ENCODE measurements at regions not wholly inside any gene's neighbourhood (a gene's known extent, or its start where the extent isn't known, plus 50 kb on each side); places are given as distances from the start of the nearest gene placed in this dataset.

- Mint-ChIP-seq H3K27ac (no peak overlapping the region), H3K4me3 (no peak overlapping the region)
- WGBS, 2 experiments (ENCODE audit: insufficient coverage in 1 of 2, insufficient read length in 1 of 2), result 44 to 50% methylated on average over 2 of the region's 2 CpGs
These were observed 147.5 kb upstream of the SMLR1 start for GRCh38 chr6:130679684-130680083.

GRCh38 chr6:130680116-130680515, 147.1 kb upstream of the SMLR1 start:
- Mint-ChIP-seq H3K27ac (no peak overlapping the region), H3K27me3 (ENCODE audit: insufficient read depth) (no peaks in the 10 kb centered on the region), H3K9me3 (no peaks in the 10 kb centered on the region), H3K4me1 (no peaks in the 10 kb centered on the region), H3K4me3 (no peak overlapping the region), H3K36me3 (ENCODE audit: low read depth) (no peaks in the 10 kb centered on the region)
- no peak for TF ChIP-seq CTCF (conservative IDR thresholded peaks at IDR 0.05)
- Histone ChIP-seq H3K27ac (ENCODE audit: low read depth, low read length) (no peak overlapping the region), H3K36me3 (ENCODE audit: control insufficient read depth, insufficient read depth, low read length) (no peaks in the 10 kb centered on the region), H3K4me1 (ENCODE audit: control insufficient read depth, insufficient read depth, low read length) (no peaks in the 10 kb centered on the region), H3K4me3 (ENCODE audit: low read length) (no peak overlapping the region), H3K9me3 (ENCODE audit: control insufficient read depth, low read length) (no peaks in the 10 kb centered on the region), H3K9ac (ENCODE audit: extremely low read depth, low read length, poor library complexity, severe bottlenecking) (no peak overlapping the region), H3K27me3 (ENCODE audit: control insufficient read depth, insufficient read depth, low read length, poor library complexity, severe bottlenecking) (no peaks in the 10 kb centered on the region)
- 50 to 60% methylated on average over 2 to 3 of the region's 3 CpGs for WGBS, 2 experiments (ENCODE audit: insufficient coverage in 1 of 2, insufficient read length in 1 of 2)
- DNase-seq, result no peak

More at GRCh38 chr6:130679684-130680083, 147.5 kb upstream of the SMLR1 start:
- Mint-ChIP-seq H3K27me3 (ENCODE audit: insufficient read depth) (no peaks in the 10 kb centered on the region), H3K36me3 (ENCODE audit: low read depth) (no peaks in the 10 kb centered on the region), H3K4me1 (no peaks in the 10 kb centered on the region), H3K9me3 (no peaks in the 10 kb centered on the region)
- H3K27ac ChIP-seq (ENCODE audit: low read depth, low read length), result no peak overlapping the region
- no peak for TF ChIP-seq CTCF (conservative IDR thresholded peaks at IDR 0.05)
- no peak overlapping the region for H3K9ac ChIP-seq (ENCODE audit: extremely low read depth, low read length, poor library complexity, severe bottlenecking)
- H3K27me3 ChIP-seq (ENCODE audit: control insufficient read depth, insufficient read depth, low read length, poor library complexity, severe bottlenecking), result no peaks in the 10 kb centered on the region
- no peak for DNase-seq
- no peaks in the 10 kb centered on the region for H3K36me3 ChIP-seq (ENCODE audit: control insufficient read depth, insufficient read depth, low read length)
- H3K4me3 ChIP-seq (ENCODE audit: low read length), result no peak overlapping the region
- H3K4me1 ChIP-seq (ENCODE audit: control insufficient read depth, insufficient read depth, low read length), result no peaks in the 10 kb centered on the region
- no peaks in the 10 kb centered on the region for H3K9me3 ChIP-seq (ENCODE audit: control insufficient read depth, low read length)

- H3K27me3 Mint-ChIP-seq (ENCODE audit: insufficient read depth), result no peaks in the 10 kb centered on the region
- Histone ChIP-seq H3K9me3 (ENCODE audit: control insufficient read depth, low read length) (no peaks in the 10 kb centered on the region), H3K4me3 (ENCODE audit: low read length) (no peak overlapping the region), H3K27me3 (ENCODE audit: control insufficient read depth, insufficient read depth, low read length, poor library complexity, severe bottlenecking) (no peaks in the 10 kb centered on the region), H3K4me1 (ENCODE audit: control insufficient read depth, insufficient read depth, low read length) (no peaks in the 10 kb centered on the region), H3K9ac (ENCODE audit: extremely low read depth, low read length, poor library complexity, severe bottlenecking) (no peak overlapping the region), H3K27ac (ENCODE audit: low read depth, low read length) (no peak overlapping the region), H3K36me3 (ENCODE audit: control insufficient read depth, insufficient read depth, low read length) (no peaks in the 10 kb centered on the region)
- H3K9me3 Mint-ChIP-seq, result no peaks in the 10 kb centered on the region
- no peak overlapping the region for H3K4me3 Mint-ChIP-seq
- DNase-seq, result no peak
- H3K36me3 Mint-ChIP-seq (ENCODE audit: low read depth), result no peaks in the 10 kb centered on the region
- no peak for TF ChIP-seq CTCF (conservative IDR thresholded peaks at IDR 0.05)
- H3K4me1 Mint-ChIP-seq, result no peaks in the 10 kb centered on the region
- WGBS, 2 experiments (ENCODE audit: insufficient coverage in 1 of 2, insufficient read length in 1 of 2), result 80 to 100% methylated on average over 1 of the region's 1 CpG
- no peak overlapping the region for H3K27ac Mint-ChIP-seq
These were observed 146.2 kb upstream of the SMLR1 start for GRCh38 chr6:130681028-130681427.
